Left ventricle myocardium inferior (tissue), 1 donor: ENCODE measurements at regions not wholly inside any gene's neighbourhood (a gene's known extent, or its start where the extent isn't known, plus 50 kb on each side); places are given as distances from the start of the nearest gene placed in this dataset.
A peak's percentile ranks its signal among the peaks of the same experiment; 100 is the strongest.

Experiments used
- DNase-seq: peaks from one replicate; pipeline ENCODE4 v3.0.0-alpha.2; 2020
- H3K27ac ChIP-seq: fragments of 200-600 bp; replicated peaks from 2 replicates; pipeline ENCODE4 v1.8.0; 2021
- H3K27me3 ChIP-seq: fragments of 200-600 bp; 2 replicates; pipeline ENCODE4 v1.8.0; 2021; ENCODE audit warnings: low read depth
- H3K36me3 ChIP-seq: fragments of 200-600 bp; 2 replicates; pipeline ENCODE4 v1.8.0; 2021
- H3K4me1 ChIP-seq: fragments of 200-600 bp; 2 replicates; pipeline ENCODE4 v1.8.0; 2021
- H3K4me3 ChIP-seq: fragments of 200-600 bp; 2 replicates; pipeline ENCODE4 v1.8.0; 2021; ENCODE audit warnings: mild to moderate bottlenecking, moderate library complexity
- H3K9me3 ChIP-seq: fragments of 200-600 bp; replicated peaks from 2 replicates; pipeline ENCODE4 v1.8.0; 2021
- intact Hi-C: fragments of 100-400 bp; cut with micrococcal nuclease; formaldehyde crosslinking; loops from one replicate; pipeline ENCODE4 v1.11.0; 2022
- TF ChIP-seq, protein P1 (sequence below): fragments of 200-600 bp; IDR thresholded peaks from 2 replicates; pipeline ENCODE4 v1.8.0; 2021; ENCODE audit warnings: antibody characterized with exemption, mild to moderate bottlenecking, borderline replicate concordance
- donor health status: DM: no; HTN: yes; CAD: no; lungs with severe emphysema.

GRCh38 chr15:39471785-39472574 lies 108.9 kb upstream of the THBS1 start:
- intact Hi-C loops, result no loop called here

GRCh38 chr15:39472621-39473297 lies 108.1 kb upstream of the THBS1 start:
- Histone ChIP-seq H3K27me3 (no peaks in the 10 kb centered on the region), H3K9me3 (no peaks in the 10 kb centered on the region), H3K27ac (peak overlapping the region; percentile 85), H3K4me3 (no peak overlapping the region), H3K36me3 (no peaks in the 10 kb centered on the region), H3K4me1 (peaks cover 13% of the 10 kb centered on the region)
- TF ChIP-seq, protein P1, sequence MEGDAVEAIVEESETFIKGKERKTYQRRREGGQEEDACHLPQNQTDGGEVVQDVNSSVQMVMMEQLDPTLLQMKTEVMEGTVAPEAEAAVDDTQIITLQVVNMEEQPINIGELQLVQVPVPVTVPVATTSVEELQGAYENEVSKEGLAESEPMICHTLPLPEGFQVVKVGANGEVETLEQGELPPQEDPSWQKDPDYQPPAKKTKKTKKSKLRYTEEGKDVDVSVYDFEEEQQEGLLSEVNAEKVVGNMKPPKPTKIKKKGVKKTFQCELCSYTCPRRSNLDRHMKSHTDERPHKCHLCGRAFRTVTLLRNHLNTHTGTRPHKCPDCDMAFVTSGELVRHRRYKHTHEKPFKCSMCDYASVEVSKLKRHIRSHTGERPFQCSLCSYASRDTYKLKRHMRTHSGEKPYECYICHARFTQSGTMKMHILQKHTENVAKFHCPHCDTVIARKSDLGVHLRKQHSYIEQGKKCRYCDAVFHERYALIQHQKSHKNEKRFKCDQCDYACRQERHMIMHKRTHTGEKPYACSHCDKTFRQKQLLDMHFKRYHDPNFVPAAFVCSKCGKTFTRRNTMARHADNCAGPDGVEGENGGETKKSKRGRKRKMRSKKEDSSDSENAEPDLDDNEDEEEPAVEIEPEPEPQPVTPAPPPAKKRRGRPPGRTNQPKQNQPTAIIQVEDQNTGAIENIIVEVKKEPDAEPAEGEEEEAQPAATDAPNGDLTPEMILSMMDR, result no peak
- DNase-seq, result peak; percentile 73
- intact Hi-C loops, result no loop called here

More at GRCh38 chr15:39471785-39472574, 108.9 kb upstream of the THBS1 start:
- peaks cover 21% of the 10 kb centered on the region for H3K4me1 ChIP-seq
- H3K36me3 ChIP-seq, result no peaks in the 10 kb centered on the region
- no peaks in the 10 kb centered on the region for H3K9me3 ChIP-seq
- TF ChIP-seq, protein P1, result no peak
- DNase-seq, result no peak
- H3K4me3 ChIP-seq, result no peak overlapping the region
- peak overlapping the region; percentile 85 for H3K27ac ChIP-seq
- H3K27me3 ChIP-seq, result no peaks in the 10 kb centered on the region

- peaks cover 11% of the 10 kb centered on the region for H3K4me1 ChIP-seq
- no peak overlapping the region for H3K4me3 ChIP-seq
- no peaks in the 10 kb centered on the region for H3K27me3 ChIP-seq
- intact Hi-C loops, result no loop called here
- DNase-seq, result no peak
- TF ChIP-seq, protein P1, result no peak
- peak overlapping the region; percentile 85 for H3K27ac ChIP-seq
- H3K36me3 ChIP-seq, result no peaks in the 10 kb centered on the region
- H3K9me3 ChIP-seq, result no peaks in the 10 kb centered on the region
These were observed 107.5 kb upstream of the THBS1 start for GRCh38 chr15:39473298-39473947.

- TF ChIP-seq, protein P1, result no peak
- DNase-seq, result no peak
- no peaks in the 10 kb centered on the region for H3K9me3 ChIP-seq
- no peak overlapping the region for H3K27ac ChIP-seq
- intact Hi-C loops, result no loop called here
- peaks cover 11% of the 10 kb centered on the region for H3K4me1 ChIP-seq
- H3K4me3 ChIP-seq, result no peak overlapping the region
- no peaks in the 10 kb centered on the region for H3K27me3 ChIP-seq
- H3K36me3 ChIP-seq, result no peaks in the 10 kb centered on the region
These were observed 106.2 kb upstream of the THBS1 start for GRCh38 chr15:39474657-39475056.

DNA sequence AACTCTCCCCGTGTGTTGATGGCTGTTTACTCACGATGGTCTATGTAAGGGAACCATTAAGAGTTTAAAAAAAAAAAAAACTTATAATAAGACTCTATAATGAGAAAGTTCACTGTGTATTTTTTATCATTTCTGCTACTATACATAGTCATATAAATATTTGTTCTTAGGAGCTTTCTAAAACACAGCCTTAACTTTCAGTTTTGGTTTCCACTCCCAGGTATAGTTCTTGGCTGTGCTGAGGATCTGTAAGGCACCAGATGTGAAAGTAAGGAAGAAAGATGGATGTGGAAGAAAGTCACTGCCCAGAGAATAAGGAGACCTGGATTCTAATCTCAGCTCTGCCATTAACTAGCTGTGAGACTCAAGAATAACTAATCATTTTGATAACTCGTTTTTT lies 101.9 kb upstream of the THBS1 start:
- no peak overlapping the region for H3K4me3 ChIP-seq
- H3K27ac ChIP-seq, result no peak overlapping the region
- intact Hi-C loops, result no loop called here
- TF ChIP-seq, protein P1, result no peak
- no peaks in the 10 kb centered on the region for H3K36me3 ChIP-seq
- H3K9me3 ChIP-seq, result no peaks in the 10 kb centered on the region
- H3K27me3 ChIP-seq, result no peaks in the 10 kb centered on the region
- peaks cover 2% of the 10 kb centered on the region for H3K4me1 ChIP-seq
- DNase-seq, result no peak
